Fibroblast of the aortic adventitia (primary cell): ENCODE measurements at regions not wholly inside any gene's neighbourhood (a gene's known extent, or its start where the extent isn't known, plus 50 kb on each side); places are given as distances from the start of the nearest gene placed in this dataset.

Experiments
- DNase-seq: peaks from one replicate; pipeline ENCODE4 v3.0.0-alpha.2; 2010; ENCODE audit warnings: low read depth
- H3K4me3 ChIP-seq: 2 replicates; pipeline ENCODE4 v1.5.1; 2011; ENCODE audit warnings: low read depth, mild to moderate bottlenecking, control low read depth, low read length, moderate library complexity
- TF ChIP-seq, protein P1 (sequence below): IDR thresholded peaks from 2 replicates; pipeline ENCODE4 v1.5.1; 2011; ENCODE audit warnings: mild to moderate bottlenecking, low read length, control low read depth, inconsistent platforms; ENCODE audit not compliant: insufficient read depth

- DNase-seq = no peak
- no peak overlapping the region for H3K4me3 ChIP-seq
- TF ChIP-seq, protein P1, sequence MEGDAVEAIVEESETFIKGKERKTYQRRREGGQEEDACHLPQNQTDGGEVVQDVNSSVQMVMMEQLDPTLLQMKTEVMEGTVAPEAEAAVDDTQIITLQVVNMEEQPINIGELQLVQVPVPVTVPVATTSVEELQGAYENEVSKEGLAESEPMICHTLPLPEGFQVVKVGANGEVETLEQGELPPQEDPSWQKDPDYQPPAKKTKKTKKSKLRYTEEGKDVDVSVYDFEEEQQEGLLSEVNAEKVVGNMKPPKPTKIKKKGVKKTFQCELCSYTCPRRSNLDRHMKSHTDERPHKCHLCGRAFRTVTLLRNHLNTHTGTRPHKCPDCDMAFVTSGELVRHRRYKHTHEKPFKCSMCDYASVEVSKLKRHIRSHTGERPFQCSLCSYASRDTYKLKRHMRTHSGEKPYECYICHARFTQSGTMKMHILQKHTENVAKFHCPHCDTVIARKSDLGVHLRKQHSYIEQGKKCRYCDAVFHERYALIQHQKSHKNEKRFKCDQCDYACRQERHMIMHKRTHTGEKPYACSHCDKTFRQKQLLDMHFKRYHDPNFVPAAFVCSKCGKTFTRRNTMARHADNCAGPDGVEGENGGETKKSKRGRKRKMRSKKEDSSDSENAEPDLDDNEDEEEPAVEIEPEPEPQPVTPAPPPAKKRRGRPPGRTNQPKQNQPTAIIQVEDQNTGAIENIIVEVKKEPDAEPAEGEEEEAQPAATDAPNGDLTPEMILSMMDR = no peak
These were observed 352.3 kb upstream of the EEF2KMT start for GRCh38 chr16:5449901-5450300.

DNA sequence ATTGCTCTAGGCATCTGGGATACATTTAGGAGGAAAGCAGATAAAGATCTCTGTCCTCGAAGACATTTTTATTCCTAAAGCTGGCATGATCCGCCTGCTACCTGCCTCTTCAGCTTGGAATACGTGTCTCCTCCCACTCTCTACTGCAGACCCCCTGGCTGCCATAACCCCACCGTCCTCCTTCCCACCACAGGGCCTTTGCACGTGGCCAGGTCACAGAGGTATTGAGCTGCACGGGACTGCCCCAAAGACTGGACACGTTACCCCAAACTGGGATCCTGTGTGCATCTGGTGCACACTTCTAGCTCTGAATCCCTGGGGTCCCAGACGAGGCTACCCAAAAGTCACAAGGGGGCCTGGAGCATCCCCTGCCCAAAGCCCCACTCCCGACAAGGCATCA lies 351.2 kb upstream of the EEF2KMT start:
- no peak overlapping the region for H3K4me3 ChIP-seq
- no peak for DNase-seq
- TF ChIP-seq, protein P1 = no peak

DNA sequence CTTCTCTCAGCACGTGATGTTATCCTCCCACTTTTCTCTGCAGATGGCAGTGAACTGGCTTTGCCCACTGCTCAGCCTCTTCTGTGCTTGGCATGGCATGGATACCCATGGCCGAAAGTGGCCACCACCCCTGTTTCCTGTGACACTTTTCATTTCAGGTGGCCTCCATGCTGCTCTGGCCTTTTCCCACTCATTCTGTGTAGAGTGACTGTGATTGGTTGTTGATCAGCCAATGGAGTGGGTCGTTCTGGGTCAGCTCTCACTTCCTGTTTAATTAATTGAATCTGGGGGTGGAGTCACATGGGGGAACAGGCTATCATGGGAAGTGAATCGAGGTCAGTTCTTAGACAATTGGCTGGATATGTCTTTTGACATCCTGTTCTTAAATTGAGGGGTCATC lies 350.1 kb upstream of the EEF2KMT start:
- H3K4me3 ChIP-seq = no peak overlapping the region
- DNase-seq = no peak
- TF ChIP-seq, protein P1 = no peak

- TF ChIP-seq, protein P1 = no peak
- no peak for DNase-seq
- H3K4me3 ChIP-seq = no peak overlapping the region
These were observed 349.1 kb upstream of the EEF2KMT start for GRCh38 chr16:5446623-5447240.

GRCh38 chr16:5444189-5444588 lies 346.6 kb upstream of the EEF2KMT start:
- no peak for DNase-seq
- no peak overlapping the region for H3K4me3 ChIP-seq
- TF ChIP-seq, protein P1 = no peak

GRCh38 chr16:5442986-5443385 lies 345.4 kb upstream of the EEF2KMT start:
- TF ChIP-seq, protein P1 = no peak

GRCh38 chr16:5442054-5442453 lies 344.5 kb upstream of the EEF2KMT start:
- no peak overlapping the region for H3K4me3 ChIP-seq
- no peak for DNase-seq
- TF ChIP-seq, protein P1 = no peak

More at GRCh38 chr16:5442986-5443385, 345.4 kb upstream of the EEF2KMT start:
- DNase-seq = no peak
- no peak overlapping the region for H3K4me3 ChIP-seq
